KG1 (cell line): ENCODE measurements at regions not wholly inside any gene's neighbourhood (a gene's known extent, or its start where the extent isn't known, plus 50 kb on each side); places are given as distances from the start of the nearest gene placed in this dataset.
"Not testable (repeated sequence)": the region's sequence is repeated elsewhere in the genome, so short reads cannot be mapped to it uniquely, and the experiment has no call there.

Experiments used
- DNase-seq: peaks from one replicate; lab custom pipeline; 2025; lab: John Stamatoyannopoulos, UW

DNA sequence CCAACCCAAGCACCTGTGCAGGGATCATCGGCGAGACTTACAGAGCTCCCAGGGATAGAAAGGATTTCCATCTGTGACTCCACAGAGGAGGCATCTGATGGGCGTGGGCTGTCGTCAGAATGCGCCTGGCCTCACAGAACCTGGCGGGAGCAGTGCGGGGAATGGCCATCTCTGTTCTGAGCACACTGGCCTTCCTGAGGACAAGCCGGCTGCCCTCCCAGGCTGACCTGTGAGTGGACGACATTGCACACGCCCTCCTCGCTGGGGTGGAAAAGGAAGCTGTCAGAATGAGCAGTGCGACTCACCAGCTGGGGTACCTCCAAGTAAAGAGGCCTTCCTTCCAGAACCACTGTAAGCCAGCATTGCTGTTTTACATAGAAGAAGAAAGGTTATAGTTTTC, 234.6 kb upstream of the PITRM1 start:
- DNase-seq = no peak

DNA sequence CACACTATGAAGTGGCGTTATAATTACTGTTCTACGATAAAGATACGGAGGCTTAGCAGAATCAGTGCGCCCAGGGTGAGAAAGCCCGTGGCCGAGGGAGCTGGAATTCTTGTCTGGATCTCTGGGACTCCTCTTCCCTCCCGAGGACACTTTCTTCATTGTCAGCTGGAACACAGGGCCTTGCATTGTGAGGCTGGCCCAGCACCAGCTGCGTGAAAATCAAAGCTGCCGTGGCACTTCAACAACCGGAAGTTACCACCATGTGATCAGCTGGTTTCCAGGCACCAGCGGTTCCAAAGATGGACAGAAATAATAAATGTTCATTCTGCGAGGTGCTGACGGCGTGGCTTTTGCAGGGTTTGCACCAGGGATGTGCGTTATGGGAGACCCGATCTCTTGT, 234.0 kb upstream of the PITRM1 start:
- DNase-seq = no peak

DNA sequence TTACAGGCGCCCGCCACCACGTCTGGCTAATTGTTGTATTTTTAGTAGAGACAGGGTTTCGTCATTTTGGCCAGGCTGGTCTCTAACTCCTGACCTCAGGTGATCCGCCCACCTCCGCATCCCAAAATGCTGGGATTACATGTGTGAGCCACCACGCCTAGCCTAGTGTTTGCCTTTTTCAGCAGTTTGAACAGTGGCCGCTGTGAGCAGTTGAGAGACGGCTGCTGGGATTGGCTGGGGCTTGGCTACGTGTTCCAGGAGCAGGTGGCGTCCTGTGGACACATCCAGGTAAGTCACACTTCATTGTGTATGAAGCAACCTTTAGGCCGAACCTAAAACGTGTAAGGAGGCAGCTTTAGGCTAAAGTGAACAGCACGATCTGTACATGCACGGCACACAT, 231.8 kb upstream of the PITRM1 start:
- DNase-seq = no peak

DNA sequence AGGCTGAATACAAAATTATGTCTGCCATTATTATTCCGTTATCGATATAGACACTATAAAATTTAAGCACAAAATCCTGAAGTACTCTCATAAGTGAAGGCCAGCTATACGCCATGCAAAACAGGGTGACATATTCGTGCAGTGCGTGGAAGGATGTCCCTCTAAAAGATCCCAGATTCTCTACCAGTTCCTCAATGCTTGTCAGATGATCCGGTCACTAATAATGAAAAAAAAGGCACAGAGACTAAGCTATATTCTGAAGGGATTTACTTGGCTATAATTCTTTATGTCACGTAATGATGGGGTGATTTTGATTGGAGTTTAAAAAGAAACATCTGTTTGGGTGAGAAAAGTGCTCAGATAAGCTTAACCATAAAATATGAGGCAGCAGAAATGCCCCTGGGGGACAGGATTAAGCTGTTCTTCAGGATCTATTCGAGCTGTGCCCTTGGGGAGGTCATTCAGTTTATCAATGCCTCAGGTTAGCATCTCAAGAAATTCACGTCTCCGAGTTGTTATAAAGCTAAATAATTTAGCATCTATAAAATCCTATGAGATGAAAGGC, 229.7 kb upstream of the PITRM1 start:
- DNase-seq = no peak

DNA sequence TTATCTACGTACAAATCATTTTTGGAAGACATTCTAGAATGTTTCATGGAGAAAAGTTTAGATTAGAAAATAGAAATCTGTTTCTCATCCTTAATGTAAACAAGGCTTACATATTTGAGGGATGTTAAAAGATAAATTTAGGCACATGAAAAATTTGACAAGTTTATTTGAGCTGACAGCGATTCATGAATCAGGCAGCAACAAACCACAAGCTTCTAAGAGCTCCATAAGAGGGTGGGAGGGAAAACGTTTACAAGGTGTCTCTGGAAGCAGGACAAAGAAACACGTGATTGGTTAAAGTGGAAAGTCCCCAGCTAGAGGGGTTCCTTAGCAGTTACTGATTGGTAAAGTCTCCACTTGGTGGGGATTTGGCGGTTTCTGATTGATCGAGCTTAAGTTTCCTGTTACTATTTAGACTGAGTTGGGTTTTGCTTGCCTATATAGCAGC, 228.9 kb upstream of the PITRM1 start:
- DNase-seq = no peak

DNA sequence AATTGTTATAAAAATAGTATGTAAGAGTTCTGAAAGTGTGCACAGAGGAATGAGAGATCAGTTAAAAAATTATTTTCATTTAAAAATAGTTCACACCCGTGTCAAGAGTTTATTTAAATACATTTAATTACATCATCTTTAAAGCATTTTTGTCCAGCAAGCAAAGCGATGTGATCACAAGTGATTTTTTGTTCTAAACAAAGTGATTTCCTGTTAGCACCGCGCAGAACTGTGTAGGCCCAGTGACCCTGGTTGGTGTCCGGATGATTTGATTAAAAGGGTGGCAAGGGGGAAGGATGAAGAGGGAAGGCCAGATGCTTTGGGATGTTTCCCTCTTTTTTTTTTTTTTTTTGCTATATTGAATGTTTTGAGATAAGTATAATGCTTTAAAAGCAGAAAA, 227.8 kb upstream of the PITRM1 start:
- no peak for DNase-seq

DNA sequence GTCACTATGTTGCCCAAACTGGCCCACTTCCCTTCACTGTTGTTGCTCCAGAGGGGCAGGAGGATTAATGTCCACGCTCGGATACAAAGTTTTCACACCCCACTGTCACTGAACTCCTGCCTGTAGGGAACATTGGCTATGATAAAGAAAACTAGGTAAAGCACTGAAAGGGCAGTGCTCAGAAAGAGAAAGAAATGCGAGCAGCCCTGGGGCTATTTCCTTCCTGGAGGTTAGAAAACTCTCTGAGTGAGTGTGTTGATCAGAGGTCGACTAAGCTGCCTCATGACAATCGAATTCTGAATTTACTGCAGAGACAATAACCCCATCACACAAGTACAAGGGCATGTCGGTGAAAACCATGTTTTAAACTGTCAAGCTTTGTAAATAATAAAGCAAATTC, 227.2 kb upstream of the PITRM1 start:
- DNase-seq = no peak

DNA sequence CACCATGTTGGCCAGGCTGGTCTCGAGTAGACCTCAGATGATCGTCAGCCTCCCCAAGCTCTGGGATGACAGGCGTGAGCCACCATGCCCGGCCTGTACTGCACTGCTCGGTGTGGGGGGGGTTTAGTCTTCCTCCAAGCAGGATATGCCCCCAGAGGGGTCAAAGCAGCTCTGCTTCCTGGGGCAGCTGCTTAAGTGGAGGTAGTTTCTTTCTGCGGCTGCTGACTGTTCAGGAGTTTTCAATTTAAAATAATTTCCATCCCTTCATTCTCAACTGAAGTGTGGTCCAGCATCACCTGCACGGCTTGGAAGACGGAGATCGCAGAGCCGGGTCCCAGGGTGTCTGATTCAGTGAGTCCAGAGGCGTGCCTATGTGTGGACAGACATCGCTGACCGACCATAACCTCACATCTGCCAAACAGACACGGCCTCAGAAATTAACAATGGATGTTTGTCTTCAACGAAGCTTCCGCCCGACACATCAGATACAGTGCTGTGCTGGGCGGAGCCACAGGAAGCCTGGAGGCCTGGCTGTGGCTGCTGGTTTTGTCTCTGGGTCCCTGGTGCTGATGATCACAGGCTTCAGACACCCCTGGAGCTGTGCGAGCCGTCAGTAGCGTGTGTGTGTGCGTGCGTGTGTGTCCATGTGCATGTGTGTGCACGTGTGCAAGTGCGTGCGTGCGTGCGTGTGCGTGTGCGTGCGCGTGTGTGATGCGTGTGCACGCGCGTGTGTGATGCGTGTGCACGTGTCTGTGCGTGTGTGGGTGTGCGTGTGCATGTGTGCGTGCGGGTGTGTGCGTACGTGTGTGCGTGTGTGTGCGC, 226.5 kb upstream of the PITRM1 start:
- no peak for DNase-seq

DNA sequence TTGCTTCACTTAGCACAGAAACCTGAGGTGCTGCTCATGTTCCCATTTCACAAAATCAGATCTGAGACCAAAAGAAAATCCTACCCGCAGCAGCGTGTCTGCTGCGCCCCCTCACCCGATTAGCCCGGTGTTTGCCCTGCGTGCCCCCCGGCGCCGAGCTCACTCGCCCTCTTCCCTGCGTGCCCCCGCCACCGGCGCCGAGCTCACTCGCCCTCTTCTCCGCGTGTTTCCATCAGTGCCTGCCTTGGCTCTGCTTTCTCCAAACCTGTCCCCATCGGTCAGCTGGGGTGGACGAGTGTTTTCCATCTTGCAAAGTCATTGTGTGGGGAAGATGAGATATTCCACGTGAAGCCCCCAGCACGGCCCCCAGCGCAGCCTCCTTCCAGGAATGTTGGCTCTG, 225.3 kb upstream of the PITRM1 start:
- DNase-seq = no peak

DNA sequence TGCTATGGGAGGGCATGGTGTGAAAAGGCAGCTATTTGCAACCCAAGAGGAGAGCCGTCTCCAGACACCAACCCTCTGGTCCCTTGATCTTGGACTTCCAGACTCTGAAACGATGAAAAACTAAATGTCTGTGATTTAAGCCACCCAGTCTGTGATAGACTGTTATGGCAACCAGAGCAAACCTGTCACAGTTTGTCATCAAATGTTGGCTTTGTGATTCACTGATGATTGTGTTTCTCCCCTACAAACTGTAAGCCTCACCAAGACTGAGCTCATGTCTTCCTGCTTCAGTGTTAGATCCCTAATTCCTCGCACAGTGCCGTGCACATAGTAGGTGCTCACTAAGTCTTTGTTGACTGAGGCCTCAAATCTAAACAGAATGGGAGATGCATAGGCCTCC, 224.6 kb upstream of the PITRM1 start:
- no peak for DNase-seq

DNA sequence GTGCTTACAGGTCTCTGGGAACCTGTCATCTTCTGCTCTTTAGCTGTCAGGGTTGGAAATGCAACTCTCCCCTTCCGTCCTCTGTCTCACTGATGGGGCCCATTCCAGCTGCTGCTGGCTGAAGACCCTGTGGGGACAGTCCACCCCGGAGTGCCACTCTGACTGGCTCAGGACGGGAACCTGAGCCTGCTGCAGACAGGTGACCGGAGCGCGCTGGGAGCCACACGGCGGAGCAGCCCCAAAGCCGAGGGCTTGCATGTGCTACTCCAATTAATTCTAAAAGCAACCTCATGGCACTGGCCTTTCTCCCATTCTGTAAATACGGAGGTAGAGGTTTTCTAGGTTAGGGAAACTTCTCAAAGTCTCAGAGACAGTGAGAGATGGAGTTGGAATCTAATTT, 223.5 kb upstream of the PITRM1 start:
- no peak for DNase-seq

DNA sequence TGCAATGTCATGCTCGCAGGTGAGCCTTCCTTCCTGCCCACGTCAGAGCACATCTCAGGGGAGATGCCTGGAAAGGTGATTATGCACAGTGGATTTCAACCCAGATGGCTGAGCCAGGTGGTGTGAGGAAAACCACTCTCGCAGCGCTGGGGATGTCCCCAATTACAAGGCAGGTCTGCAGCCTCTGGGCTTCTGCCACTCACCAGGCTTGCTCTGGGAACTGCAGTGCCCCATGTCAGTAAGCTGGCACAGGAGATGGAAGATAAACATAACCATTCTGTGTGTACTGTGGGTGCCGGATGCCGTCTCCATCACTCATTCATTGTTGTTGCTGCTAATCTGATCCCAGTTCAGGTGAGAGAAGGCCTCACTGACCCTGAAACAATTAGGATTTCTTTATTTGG, 222.9 kb upstream of the PITRM1 start:
- no peak for DNase-seq

DNA sequence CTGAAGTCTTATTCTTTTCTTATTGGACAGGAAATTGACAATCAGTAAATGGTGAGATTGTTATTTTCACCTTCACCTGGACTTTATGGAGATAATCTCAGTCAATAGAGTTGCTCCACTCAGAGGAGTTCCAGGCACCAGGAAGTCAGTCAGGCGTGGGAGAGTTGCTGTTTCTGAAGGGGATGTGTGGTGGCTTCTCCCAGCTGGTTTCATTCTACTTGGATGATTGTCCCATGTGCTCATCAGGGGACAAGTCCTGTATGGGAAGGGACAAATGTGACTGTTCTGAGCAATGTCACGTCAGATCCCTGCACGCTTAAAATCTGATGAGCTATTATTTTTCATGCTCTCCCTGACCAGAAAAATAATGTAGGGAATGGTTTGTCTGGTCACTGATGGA, 222.5 kb upstream of the PITRM1 start:
- no peak for DNase-seq

DNA sequence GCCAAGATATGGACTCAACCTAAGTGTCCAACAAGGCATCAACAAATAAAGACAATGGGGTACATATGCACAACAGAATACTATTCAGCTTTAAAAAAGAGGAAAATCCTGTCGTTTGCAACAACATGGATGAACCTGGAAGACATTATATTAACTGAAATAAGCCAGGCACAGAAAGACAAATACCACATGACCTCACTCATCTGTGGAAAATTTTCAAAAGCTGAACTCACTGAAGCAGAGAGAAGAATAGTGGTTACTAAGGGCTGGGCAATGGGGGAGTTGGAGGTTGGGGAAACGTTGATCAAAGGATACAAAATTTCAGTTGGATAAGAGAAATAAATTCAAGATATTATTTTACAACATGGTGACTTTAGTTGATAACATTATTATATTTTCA, 221.4 kb upstream of the PITRM1 start:
- DNase-seq = no peak

DNA sequence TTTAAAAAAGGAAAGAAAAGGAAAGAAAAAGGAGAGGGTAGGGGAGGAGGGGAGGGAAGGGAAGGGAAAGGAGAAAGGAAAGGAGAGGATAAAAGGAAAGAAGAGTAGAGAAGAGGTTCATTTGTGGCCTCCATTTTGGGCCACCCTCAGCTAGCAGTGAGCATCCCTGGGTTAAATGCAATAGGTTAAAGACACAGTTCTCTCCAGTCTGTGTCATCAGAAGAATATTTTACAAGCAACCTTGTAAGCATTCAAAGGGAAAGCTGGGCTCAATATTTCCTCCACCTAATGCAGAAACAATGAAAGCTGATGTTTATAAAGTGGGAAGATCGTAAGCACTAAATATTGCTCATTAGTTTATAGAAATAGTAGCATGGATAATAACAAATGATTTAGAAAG, 219.1 kb upstream of the PITRM1 start:
- no peak for DNase-seq

DNA sequence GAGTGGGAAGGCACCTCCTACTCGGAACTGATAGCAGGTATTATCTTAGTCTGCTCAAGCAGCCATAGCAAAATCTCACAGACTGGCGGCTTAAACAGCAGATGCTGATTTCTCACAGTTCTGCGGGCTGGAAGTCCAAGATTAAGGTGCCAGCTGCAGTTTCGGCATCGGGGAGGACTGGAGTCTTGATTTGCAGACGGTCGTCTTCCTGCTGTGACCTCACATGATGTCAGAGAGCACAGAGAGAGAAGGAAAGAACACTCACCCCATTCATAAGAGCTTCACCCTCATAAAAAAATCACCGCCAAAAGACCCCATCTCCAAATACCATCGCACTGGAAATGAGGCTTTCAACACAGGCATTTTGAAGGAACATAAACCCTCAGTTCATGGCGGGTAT, 216.5 kb upstream of the PITRM1 start:
- no peak for DNase-seq

DNA sequence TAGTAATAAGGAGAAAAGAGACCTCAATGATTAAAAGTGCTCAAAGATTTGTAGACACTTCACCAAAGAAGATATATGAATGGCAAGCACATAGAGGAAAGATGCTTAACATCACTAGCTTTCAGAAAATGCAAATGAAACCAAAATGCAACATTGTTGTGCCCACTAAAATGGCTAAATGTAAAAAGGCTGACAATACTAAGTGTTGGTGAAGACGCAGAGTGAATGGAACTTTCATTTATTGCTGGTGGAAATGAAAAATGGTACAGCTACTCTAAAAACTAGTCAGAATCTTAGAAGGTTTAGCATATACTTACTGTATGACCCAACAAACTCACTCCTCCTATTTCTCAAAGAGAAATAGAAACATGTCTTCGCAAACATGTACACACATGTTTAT, 212.9 kb upstream of the PITRM1 start:
- DNase-seq = no peak

DNA sequence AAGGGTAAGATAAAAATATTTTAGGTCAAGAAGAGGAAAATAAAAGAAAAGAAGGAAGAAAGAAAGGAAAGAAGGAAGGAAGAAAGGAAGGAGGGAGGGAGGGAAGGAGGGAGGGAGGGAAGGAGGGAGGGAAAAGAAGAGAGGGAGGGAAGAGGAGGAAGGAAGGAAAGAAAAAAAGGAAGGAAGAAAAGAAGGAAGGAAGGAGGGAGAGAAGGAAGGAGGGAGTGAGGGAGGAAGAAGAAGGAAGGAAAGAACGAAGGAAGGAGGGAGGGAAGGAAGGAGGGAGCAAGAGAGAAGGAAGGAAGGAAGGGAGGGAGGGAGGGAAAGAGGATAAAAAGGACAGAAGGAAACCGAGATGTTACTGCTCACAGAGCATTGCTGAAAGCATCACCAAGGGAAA, 209.5 kb upstream of the PITRM1 start:
- DNase-seq = no peak

DNA sequence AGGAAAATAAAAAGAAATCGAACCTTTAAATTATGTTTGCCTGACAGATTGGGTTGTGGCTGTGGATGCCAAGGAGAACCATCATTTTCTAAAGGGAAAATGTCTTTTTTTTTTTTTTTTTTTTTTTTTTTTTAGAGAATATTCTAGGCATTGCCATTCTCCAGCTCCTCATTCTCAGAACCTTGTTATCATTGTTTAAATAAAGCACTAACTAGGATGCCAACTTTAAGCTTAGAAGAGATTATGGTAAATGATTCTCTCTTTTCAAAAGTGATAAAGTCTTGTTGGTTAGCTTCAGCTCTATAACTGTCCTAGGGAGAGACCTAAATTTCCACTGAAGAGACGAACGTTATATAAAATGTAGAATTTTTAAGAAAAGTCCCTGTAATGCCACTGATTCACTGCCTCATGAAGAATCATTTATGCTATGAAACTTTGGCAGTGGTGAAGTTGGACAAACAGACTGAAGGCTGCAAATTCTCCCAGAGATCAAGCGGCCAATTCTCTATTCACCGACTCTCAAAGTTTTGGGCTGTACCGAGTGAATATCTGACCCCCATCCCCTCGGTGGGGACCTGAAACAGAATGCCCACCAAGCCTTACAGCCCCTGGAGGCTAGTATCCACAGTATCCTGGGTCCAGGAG, 207.9 kb upstream of the PITRM1 start:
- no peak for DNase-seq

DNA sequence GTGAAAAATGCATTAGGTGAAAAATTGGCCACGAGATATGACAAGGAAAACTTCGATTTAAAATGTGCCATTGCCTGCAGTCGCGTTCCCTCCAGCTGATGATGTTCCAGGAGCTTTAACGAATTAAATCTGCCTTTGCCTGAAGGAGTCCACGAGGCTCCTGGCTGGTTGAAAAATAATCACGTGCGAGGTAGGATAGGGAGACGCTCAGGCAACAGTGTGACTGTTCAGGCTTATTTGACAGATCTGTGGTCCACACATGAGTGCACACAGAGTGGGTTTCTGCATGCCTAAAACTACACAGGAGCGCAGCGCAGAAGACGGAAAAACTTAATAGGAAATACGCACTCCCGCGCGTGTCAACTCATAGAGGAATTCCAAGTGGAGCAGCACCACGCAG, 204.0 kb upstream of the PITRM1 start:
- DNase-seq = no peak

DNA sequence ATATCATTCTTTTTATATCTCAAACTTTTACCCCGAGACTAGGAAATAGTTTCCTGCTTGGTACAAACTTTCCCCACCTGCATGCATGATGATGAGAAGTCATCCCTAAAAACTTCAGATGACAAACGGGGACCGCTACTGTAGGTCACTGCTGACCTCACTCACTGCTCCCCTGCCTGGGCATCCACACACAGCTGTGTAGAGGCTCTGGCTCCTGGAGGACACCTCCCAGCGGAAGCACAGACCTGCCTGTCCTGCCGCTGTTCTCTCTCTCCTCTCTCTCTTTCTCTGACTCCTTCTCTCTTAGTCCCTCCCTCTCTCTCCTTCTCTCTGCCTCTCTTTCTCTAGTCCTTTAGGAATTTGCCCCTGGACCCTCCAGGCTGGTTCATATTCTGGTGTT, 202.9 kb upstream of the PITRM1 start:
- no peak for DNase-seq

DNA sequence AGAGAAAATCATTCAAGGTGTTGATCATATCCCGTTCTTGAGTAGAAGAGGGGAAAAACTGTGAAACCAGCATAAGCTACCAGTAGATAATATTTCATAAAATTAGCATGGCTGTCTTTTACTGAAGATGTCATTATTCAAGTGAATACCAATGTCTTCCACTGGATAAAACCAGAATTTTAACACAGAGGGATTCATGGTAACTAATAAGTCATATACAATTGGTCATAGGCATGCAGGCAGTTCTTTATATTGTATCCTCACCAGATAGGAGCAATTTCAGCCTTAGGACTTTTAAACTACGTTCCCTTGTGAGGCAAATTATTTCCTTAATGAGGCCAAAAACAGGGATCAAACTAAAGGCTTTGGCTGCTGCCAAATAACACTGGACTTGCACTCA, 202.3 kb upstream of the PITRM1 start:
- no peak for DNase-seq

DNA sequence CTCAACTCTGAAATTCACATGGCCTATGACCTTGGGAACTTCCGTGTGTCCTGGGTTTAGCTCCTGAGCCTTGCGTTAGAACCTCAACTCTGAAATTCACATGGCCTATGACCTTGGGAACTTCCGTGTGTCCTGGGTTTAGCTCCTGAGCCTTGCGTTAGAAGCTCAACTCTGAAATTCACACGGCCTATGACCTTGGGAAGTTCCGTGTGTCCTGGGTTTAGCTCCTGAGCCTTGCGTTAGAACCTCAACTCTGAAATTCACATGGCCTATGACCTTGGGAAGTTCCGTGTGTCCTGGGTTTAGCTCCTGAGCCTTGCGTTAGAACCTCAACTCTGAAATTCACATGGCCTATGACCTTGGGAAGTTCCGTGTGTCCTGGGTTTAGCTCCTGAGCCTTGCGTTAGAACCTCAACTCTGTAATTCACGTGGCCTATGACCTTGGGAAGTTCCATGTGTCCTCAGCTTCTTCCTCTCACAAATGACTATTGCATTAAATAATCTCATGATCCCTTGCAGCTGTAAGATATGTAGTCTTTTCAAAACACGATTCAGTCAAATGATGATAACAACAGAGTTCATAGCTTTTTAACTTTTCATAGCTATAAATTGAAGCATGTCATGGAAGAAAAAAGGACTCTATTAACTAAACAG, 200.9 kb upstream of the PITRM1 start:
- not testable (repeated sequence) for DNase-seq
